Epithelial cell of proximal tubule (primary cell): ENCODE measurements at regions not wholly inside any gene's neighbourhood (a gene's known extent, or its start where the extent isn't known, plus 50 kb on each side); places are given as distances from the start of the nearest gene placed in this dataset.
A peak's percentile ranks its signal among the peaks of the same experiment; 100 is the strongest.

ENCODE experiments used
- DNase-seq: peaks from one replicate; pipeline ENCODE4 v3.0.0-alpha.2; 2011; ENCODE audit warnings: low read depth
- H3K4me3 ChIP-seq: 2 replicates; pipeline ENCODE4 v1.5.1; 2011; ENCODE audit warnings: low read depth, mild to moderate bottlenecking, low read length
- TF ChIP-seq, protein P1 (sequence below): conservative IDR thresholded peaks from 2 replicates; pipeline ENCODE4 v1.5.1; 2012; ENCODE audit warnings: low read depth, mild to moderate bottlenecking, low read length

DNA sequence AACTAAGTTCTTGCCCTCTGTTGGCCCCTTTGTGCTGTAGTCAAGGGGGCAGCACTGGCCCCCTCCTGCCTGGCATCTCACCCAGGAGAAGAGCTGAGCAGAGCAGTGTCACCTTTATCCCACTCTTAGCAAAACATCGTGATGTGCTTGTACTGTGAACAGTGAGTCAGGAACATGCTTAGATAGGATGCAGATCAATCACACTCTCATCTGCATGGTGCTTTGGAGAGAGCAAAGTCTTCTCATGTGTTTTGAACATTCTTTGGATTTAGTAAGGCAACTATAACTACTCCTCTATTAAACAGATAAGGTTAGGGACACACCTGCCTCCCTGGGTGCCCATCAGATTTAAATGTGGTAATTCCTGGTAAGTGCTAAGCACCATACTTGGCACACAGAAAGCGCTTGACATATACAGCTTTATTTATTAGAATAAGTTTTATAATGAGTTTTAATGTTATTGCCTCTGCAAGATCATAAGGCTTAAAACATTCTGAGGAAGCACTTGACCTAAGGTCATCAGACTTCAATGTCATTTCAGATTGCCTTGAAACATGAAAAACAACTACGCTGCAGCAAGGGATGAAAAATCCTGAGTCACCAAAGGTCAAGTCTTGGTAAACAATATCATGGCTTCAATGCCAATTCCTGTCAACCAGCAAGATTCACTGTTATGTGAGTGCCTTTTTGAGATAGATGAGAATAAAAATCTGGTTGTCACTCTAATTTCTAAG, 82.4 kb upstream of the IRS2 start:
- DNase-seq = peak; percentile 12
- TF ChIP-seq, protein P1, sequence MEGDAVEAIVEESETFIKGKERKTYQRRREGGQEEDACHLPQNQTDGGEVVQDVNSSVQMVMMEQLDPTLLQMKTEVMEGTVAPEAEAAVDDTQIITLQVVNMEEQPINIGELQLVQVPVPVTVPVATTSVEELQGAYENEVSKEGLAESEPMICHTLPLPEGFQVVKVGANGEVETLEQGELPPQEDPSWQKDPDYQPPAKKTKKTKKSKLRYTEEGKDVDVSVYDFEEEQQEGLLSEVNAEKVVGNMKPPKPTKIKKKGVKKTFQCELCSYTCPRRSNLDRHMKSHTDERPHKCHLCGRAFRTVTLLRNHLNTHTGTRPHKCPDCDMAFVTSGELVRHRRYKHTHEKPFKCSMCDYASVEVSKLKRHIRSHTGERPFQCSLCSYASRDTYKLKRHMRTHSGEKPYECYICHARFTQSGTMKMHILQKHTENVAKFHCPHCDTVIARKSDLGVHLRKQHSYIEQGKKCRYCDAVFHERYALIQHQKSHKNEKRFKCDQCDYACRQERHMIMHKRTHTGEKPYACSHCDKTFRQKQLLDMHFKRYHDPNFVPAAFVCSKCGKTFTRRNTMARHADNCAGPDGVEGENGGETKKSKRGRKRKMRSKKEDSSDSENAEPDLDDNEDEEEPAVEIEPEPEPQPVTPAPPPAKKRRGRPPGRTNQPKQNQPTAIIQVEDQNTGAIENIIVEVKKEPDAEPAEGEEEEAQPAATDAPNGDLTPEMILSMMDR = no peak
- peak overlapping the region; percentile 55 for H3K4me3 ChIP-seq

DNA sequence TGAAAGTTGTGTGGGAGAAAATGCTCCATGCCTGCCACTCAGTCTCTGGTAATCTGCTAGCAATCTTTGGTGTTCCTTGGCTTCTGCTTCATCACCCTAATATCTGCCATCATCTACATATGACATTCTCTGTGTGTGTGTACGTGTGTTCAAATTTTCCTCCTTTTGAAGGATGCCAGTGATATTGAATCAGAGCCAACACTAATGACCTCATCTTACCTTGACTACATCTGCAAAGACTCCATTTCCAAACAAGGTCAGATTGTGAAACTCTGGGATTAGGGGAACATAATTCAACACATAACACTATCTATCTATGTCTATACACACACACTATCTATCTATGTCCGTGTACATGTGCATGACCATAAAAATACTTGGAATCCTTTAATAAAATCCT, 81.4 kb upstream of the IRS2 start:
- no peak for DNase-seq
- TF ChIP-seq, protein P1 = no peak
- H3K4me3 ChIP-seq = no peak overlapping the region

DNA sequence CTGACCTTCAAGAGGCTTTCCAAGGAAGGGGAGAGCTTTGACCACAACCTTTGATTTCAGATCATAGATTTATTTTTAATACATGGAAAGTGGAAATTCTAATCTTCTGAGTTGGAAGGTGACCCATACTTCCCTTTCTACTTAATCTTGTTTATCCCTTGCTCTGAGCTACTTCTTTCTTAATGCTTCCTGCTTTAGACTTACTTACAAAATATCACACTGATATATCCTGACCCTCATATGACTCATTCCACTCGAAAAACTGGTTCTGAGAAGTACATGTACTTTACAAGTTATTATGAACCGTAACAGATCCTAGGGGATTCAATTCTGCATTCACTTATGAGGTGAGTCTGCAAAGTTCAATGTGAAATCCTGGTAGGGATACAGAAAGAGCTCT, 76.2 kb upstream of the IRS2 start:
- H3K4me3 ChIP-seq = no peak overlapping the region
- DNase-seq = no peak
- TF ChIP-seq, protein P1 = no peak

DNA sequence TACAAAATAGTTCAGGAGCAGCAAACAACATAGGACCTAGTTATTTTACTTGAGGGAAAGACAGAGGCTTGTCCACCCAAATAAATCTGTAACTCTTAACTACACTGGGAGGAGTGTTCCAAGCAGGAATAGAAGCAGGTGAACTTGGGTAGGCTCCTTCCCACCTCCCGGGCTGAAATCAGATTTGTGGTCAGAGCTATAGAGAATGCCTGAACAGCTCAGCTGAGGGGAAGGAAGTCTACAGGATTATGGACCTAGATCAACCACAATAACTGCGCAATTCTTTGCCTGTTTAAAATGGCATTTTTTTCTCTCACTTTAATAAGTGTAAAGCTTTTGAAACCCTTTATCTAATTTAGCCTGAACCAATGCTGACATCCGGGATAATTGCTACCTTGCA, 73.5 kb upstream of the IRS2 start:
- no peak for DNase-seq
- no peak overlapping the region for H3K4me3 ChIP-seq
- TF ChIP-seq, protein P1 = no peak

DNA sequence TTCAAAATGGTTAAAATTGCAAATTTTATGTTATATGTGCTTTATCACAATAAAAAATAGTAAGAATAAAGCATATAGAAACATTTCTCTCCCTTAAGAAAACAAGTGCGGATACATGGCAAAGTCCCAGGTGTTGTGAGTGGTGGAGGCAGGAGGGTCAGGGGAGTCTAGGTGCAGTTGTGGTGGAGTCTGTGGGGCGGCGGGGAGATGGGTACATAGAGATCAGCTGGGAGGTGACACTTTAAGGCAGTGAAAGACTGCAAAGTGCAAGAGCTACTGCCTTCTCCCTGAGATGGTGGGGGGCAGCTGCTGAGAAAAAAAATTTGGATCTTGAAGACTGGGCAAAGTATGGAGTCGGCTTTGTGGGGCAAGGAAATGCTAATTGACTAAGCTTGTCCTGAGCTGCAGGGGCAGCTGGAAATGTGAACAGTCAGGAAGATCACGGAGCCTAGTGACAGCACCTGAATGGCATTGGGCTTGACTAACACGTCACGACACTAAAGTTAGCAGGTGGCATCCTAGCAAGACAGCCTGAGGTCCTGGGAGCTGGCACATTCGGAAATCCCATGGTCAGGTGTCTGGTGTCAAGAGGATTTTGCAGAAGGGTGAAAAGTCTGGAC, 72.9 kb upstream of the IRS2 start:
- DNase-seq = no peak
- TF ChIP-seq, protein P1 = no peak
- H3K4me3 ChIP-seq = no peak overlapping the region

DNA sequence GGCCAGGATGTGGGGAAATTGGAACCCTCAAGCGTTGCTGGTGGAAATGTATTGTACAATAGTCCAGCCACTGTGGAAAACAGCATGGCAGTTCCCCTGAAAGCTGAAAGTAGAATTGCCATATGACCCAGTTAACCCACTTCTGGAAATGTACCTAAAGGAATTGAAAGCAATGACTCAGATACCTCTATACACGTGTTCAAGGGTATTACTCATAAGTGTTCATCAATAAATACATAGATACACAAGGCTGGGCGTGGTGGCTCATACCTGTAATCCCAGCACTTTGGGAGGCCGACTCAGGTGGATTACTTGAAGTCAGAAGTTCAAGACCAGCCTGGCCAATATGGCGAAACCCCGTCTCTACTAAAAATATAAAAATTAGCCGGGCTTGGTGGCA, 71.9 kb upstream of the IRS2 start:
- no peak for DNase-seq
- TF ChIP-seq, protein P1 = no peak
- no peak overlapping the region for H3K4me3 ChIP-seq

DNA sequence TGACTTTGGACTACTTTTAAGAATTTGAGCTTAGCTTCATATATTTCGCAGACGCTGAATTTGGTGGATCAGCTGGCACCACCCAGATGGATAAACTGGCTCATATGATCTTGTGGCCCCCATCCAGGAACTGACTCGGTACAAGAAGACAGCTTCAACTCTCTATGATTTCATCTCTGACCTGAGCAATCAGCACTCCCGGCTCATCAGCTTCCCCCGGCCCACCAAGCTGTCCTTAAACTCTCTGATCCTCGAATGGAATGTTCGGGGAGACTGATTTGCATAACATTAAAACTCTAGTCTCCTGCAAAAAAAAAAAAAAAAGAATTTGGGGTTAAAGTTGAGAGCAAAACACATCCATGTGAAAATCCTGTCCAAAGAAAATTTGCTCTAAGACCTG, 71.4 kb upstream of the IRS2 start:
- no peak overlapping the region for H3K4me3 ChIP-seq
- TF ChIP-seq, protein P1 = no peak
- DNase-seq = no peak
